H1 (cell line): ENCODE measurements at regions not wholly inside any gene's neighbourhood (a gene's known extent, or its start where the extent isn't known, plus 50 kb on each side); places are given as distances from the start of the nearest gene placed in this dataset.

ENCODE experiments used
- BACH1 ChIP-seq: IDR thresholded peaks from 2 replicates; pipeline ENCODE4 v1.6.1; 2012; ENCODE audit warnings: low read length, improper control_type of control experiment
- CREB1 ChIP-seq: IDR thresholded peaks from 2 replicates; pipeline ENCODE4 v1.6.1; 2012; ENCODE audit warnings: inconsistent platforms
- CTBP2 ChIP-seq: IDR thresholded peaks from 2 replicates; pipeline ENCODE4 v1.7.0; 2011; ENCODE audit warnings: borderline replicate concordance, mild to moderate bottlenecking, moderate library complexity, mixed read lengths, low read length; ENCODE audit not compliant: insufficient read depth, insufficient read length
- SUZ12 ChIP-seq: fragments of 200-600 bp; sonication (generic); IDR thresholded peaks from 2 replicates; pipeline ENCODE4 v1.6.1; 2012; ENCODE audit warnings: mild to moderate bottlenecking, inconsistent platforms, low read length, moderate library complexity, mixed read lengths
- TAF1 ChIP-seq: IDR thresholded peaks from 2 replicates; pipeline ENCODE4 v1.6.1; 2011; ENCODE audit warnings: mild to moderate bottlenecking, low read depth, low read length
- YY1 ChIP-seq: IDR thresholded peaks from 2 replicates; pipeline ENCODE4 v1.6.1; 2011; ENCODE audit warnings: low read depth, mild to moderate bottlenecking, low read length

GRCh38 chr14:84885061-84885460 is 644.9 kb upstream of the FLRT2 start (continued):
- no peak for TF ChIP-seq YY1
- TF ChIP-seq SUZ12 = no peak
- no peak for TF ChIP-seq CTBP2
- TF ChIP-seq TAF1 = no peak
- TF ChIP-seq BACH1 = no peak
- no peak for TF ChIP-seq CREB1
